ENCODE measurements at regions not wholly inside any gene's neighbourhood (a gene's known extent, or its start where the extent isn't known, plus 50 kb on each side); places are given as distances from the start of the nearest gene placed in this dataset.
A peak's percentile ranks its signal among the peaks of the same experiment; 100 is the strongest.

DNA sequence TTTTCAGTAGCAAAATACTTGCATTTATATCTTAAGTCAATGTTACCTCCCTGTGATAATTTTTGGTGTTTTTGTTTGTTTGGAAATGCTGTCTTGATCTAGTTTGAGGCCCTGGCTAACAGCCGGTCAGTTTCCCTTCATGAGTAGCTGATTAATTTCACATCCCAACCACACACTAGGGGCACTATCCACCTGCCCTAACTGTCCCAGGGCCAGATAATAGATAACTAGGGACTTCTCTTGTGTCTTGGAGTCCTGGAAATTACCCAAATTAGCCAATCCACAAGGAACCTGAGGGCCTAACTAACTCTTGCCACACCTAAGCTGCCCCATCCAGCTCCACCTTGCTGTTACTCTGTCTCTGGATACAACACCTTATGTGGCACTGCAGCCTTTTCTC lies 399.9 kb downstream of the FOXG1 start:
- Mint-ChIP-seq H3K4me1 (no peaks in the 10 kb centered on the region), H3K27ac (no peak overlapping the region), H3K36me3 (no peaks in the 10 kb centered on the region), H3K27me3 (ENCODE audit: low read depth) (no peaks in the 10 kb centered on the region), H3K4me3 (no peak overlapping the region), H3K9me3 (peaks cover 8% of the 10 kb centered on the region)
- POLR2A ChIA-PET = no interaction called here
- ATAC-seq (peak; percentile 34; the same call in 1 of the 2 replicates), DNase-seq (ENCODE audit: low spot score) (no peak)
- CTCF ChIA-PET = interaction anchor here (0.6 to 1.7 kb wide), 4 partner anchors 13 to 415 kb away, joined by 3 to 4 read pairs (median 3); no protein-coding TSS in a partner anchor
- no peak for TF ChIP-seq NFATC4 (CRISPR knock-in tag; IDR thresholded peaks at IDR 0.05)
- TF ChIP-seq, protein P1, sequence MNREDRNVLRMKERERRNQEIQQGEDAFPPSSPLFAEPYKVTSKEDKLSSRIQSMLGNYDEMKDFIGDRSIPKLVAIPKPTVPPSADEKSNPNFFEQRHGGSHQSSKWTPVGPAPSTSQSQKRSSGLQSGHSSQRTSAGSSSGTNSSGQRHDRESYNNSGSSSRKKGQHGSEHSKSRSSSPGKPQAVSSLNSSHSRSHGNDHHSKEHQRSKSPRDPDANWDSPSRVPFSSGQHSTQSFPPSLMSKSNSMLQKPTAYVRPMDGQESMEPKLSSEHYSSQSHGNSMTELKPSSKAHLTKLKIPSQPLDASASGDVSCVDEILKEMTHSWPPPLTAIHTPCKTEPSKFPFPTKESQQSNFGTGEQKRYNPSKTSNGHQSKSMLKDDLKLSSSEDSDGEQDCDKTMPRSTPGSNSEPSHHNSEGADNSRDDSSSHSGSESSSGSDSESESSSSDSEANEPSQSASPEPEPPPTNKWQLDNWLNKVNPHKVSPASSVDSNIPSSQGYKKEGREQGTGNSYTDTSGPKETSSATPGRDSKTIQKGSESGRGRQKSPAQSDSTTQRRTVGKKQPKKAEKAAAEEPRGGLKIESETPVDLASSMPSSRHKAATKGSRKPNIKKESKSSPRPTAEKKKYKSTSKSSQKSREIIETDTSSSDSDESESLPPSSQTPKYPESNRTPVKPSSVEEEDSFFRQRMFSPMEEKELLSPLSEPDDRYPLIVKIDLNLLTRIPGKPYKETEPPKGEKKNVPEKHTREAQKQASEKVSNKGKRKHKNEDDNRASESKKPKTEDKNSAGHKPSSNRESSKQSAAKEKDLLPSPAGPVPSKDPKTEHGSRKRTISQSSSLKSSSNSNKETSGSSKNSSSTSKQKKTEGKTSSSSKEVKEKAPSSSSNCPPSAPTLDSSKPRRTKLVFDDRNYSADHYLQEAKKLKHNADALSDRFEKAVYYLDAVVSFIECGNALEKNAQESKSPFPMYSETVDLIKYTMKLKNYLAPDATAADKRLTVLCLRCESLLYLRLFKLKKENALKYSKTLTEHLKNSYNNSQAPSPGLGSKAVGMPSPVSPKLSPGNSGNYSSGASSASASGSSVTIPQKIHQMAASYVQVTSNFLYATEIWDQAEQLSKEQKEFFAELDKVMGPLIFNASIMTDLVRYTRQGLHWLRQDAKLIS (CRISPR knock-in tag; IDR thresholded peaks at IDR 0.05; ENCODE audit: borderline replicate concordance) = no peak

DNA sequence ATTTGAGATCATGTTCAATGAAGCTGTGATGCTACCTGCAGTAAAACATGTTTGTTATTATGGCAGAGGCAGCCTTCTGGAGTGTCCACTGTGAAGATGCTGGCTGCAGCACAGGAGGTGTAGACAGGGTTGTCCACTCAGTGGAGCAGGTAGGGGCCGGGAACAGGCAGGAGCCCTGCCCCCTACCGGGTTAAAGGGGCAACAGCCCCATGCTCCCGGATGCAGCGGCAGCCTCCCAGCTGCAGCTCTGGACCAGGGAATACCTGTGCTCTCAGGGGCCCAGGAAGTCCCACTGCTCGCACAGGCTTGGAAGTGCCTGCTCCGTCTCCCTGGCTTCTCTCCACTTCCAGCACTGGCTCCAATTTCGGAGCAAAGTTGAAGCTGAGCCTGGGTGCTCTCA lies 401.6 kb downstream of the FOXG1 start:
- DNase-seq (ENCODE audit: low spot score) (peak; percentile 23), ATAC-seq (peak; percentile 77)
- ChIA-PET POLR2A (no interaction called here), CTCF (interaction anchor here (0.7 to 0.9 kb wide), 2 partner anchors 353 to 394 kb away, joined by 3 read pairs; no protein-coding TSS in a partner anchor)
- Mint-ChIP-seq H3K27ac (no peak overlapping the region), H3K4me3 (no peak overlapping the region), H3K27me3 (ENCODE audit: low read depth) (no peaks in the 10 kb centered on the region), H3K4me1 (no peaks in the 10 kb centered on the region), H3K9me3 (peaks cover 25% of the 10 kb centered on the region), H3K36me3 (no peaks in the 10 kb centered on the region)
- no peak for TF ChIP-seq NR1H2 (CRISPR knock-in tag; IDR thresholded peaks at IDR 0.05)
- TF ChIP-seq ETV6 (CRISPR knock-in tag; IDR thresholded peaks at IDR 0.05) = no peak
- TF ChIP-seq, protein P2, sequence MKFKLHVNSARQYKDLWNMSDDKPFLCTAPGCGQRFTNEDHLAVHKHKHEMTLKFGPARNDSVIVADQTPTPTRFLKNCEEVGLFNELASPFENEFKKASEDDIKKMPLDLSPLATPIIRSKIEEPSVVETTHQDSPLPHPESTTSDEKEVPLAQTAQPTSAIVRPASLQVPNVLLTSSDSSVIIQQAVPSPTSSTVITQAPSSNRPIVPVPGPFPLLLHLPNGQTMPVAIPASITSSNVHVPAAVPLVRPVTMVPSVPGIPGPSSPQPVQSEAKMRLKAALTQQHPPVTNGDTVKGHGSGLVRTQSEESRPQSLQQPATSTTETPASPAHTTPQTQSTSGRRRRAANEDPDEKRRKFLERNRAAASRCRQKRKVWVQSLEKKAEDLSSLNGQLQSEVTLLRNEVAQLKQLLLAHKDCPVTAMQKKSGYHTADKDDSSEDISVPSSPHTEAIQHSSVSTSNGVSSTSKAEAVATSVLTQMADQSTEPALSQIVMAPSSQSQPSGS (CRISPR knock-in tag; IDR thresholded peaks at IDR 0.05; ENCODE audit: borderline replicate concordance, low read depth) = no peak
- no peak for TF ChIP-seq ZNF396 (CRISPR knock-in tag; IDR thresholded peaks at IDR 0.05; ENCODE audit: borderline replicate concordance)
- TF ChIP-seq, protein P3, sequence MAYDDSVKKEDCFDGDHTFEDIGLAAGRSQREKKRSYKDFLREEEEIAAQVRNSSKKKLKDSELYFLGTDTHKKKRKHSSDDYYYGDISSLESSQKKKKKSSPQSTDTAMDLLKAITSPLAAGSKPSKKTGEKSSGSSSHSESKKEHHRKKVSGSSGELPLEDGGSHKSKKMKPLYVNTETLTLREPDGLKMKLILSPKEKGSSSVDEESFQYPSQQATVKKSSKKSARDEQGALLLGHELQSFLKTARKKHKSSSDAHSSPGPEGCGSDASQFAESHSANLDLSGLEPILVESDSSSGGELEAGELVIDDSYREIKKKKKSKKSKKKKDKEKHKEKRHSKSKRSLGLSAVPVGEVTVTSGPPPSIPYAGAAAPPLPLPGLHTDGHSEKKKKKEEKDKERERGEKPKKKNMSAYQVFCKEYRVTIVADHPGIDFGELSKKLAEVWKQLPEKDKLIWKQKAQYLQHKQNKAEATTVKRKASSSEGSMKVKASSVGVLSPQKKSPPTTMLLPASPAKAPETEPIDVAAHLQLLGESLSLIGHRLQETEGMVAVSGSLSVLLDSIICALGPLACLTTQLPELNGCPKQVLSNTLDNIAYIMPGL (CRISPR knock-in tag; IDR thresholded peaks at IDR 0.05) = no peak
- TF ChIP-seq, protein P4, sequence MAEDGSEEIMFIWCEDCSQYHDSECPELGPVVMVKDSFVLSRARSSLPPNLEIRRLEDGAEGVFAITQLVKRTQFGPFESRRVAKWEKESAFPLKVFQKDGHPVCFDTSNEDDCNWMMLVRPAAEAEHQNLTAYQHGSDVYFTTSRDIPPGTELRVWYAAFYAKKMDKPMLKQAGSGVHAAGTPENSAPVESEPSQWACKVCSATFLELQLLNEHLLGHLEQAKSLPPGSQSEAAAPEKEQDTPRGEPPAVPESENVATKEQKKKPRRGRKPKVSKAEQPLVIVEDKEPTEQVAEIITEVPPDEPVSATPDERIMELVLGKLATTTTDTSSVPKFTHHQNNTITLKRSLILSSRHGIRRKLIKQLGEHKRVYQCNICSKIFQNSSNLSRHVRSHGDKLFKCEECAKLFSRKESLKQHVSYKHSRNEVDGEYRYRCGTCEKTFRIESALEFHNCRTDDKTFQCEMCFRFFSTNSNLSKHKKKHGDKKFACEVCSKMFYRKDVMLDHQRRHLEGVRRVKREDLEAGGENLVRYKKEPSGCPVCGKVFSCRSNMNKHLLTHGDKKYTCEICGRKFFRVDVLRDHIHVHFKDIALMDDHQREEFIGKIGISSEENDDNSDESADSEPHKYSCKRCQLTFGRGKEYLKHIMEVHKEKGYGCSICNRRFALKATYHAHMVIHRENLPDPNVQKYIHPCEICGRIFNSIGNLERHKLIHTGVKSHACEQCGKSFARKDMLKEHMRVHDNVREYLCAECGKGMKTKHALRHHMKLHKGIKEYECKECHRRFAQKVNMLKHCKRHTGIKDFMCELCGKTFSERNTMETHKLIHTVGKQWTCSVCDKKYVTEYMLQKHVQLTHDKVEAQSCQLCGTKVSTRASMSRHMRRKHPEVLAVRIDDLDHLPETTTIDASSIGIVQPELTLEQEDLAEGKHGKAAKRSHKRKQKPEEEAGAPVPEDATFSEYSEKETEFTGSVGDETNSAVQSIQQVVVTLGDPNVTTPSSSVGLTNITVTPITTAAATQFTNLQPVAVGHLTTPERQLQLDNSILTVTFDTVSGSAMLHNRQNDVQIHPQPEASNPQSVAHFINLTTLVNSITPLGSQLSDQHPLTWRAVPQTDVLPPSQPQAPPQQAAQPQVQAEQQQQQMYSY (CRISPR knock-in tag; IDR thresholded peaks at IDR 0.05) = no peak

DNA sequence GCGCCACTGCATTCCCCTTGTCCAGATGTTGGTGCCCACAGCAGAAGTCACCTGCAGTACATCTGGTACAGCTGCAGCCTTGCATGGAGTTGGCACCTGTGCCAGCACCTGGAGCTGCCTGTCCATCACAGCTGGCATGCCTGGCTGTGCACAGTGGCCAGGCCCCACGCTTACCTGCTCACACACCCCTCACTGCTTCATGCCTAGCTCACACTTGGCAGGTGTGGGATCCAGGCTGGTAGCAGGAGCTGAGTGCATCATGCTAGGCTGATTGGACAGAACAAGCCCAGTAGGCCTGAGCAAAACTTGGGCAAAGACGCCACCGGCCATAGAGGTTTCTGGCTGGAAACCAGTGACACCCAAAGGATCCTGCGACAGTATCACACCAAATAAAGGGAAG lies 402.8 kb downstream of the FOXG1 start:
- no peak for TF ChIP-seq ZNF671 (CRISPR knock-in tag; IDR thresholded peaks at IDR 0.05)
- TF ChIP-seq SP1 (CRISPR knock-in tag; conservative IDR thresholded peaks at IDR 0.05) = no peak
- POLR2A ChIA-PET = no interaction called here
- DNase-seq (ENCODE audit: low spot score) (no peak), ATAC-seq (no peak)
- Mint-ChIP-seq H3K36me3 (peaks cover 5% of the 10 kb centered on the region; the same call in 1 of the 2 replicates), H3K4me1 (no peaks in the 10 kb centered on the region), H3K27ac (no peak overlapping the region), H3K9me3 (peaks cover 33% of the 10 kb centered on the region), H3K4me3 (no peak overlapping the region), H3K27me3 (ENCODE audit: low read depth) (peaks cover 5% of the 10 kb centered on the region; the same call in 1 of the 2 replicates)
- CTCF ChIA-PET = no interaction called here

Measured in WTC11 (cell line).